Tibial nerve (tissue), 4 donors: ENCODE measurements at regions not wholly inside any gene's neighbourhood (a gene's known extent, or its start where the extent isn't known, plus 50 kb on each side); places are given as distances from the start of the nearest gene placed in this dataset.

Experiments
- DNase-seq, 2 donors: peaks; one replicate each; pipeline ENCODE4 v3.0.0-alpha.2; 2019; ENCODE audit warnings: low spot score in 2 of 2
- H3K27ac ChIP-seq, 4 donors: fragments of 200-600 bp; sonication (generic) in 3 of 4; one replicate each; pipeline ENCODE4 v1.5.1; 2017 to 2019; ENCODE audit warnings: mild to moderate bottlenecking in 1 of 4
- H3K27me3 ChIP-seq, 2 donors: fragments of 200-600 bp; sonication (generic) in 1 of 2; one replicate each; pipeline versions ENCODE4 v1.5.1 to v1.6.0; 2017 to 2019
- H3K36me3 ChIP-seq, 3 donors: fragments of 200-600 bp; sonication (generic); one replicate each; pipeline ENCODE4 v1.5.1; 2018 to 2019
- H3K4me1 ChIP-seq, 4 donors: fragments of 200-600 bp; sonication (generic) in 3 of 4; one replicate each; pipeline ENCODE4 v1.5.1; 2017 to 2019
- H3K4me3 ChIP-seq, 4 donors: fragments of 200-600 bp; sonication (generic) in 3 of 4; one replicate each; pipeline ENCODE4 v1.5.1; 2017 to 2019; ENCODE audit warnings: mild to moderate bottlenecking in 1 of 4, moderate library complexity in 1 of 4
- H3K9me3 ChIP-seq, 4 donors: fragments of 200-600 bp; sonication (generic) in 3 of 4; one replicate each; pipeline ENCODE4 v1.5.1; 2017 to 2019
- CTCF ChIP-seq, 5 experiments: fragments of 200-600 bp in 3 of 5; fragments of 450-650 bp in 2 of 5; sonication (generic) in 3 of 5; IDR thresholded peaks; one replicate each; pipeline ENCODE4 v1.5.1; 2016 to 2019; ENCODE audit warnings: antibody characterized with exemption in 5 of 5, mild to moderate bottlenecking in 3 of 5, moderate library complexity in 2 of 5
- EP300 ChIP-seq, 2 donors: sonication (generic); formaldehyde crosslinking; IDR thresholded peaks; one replicate each; pipeline ENCODE4 v1.6.1; 2017; ENCODE audit warnings: antibody characterized with exemption in 2 of 2, mild to moderate bottlenecking in 1 of 2
- POLR2A ChIP-seq, 2 donors: fragments of 450-650 bp; IDR thresholded peaks; one replicate each; pipeline ENCODE4 v1.6.1; 2017; ENCODE audit warnings: antibody characterized with exemption in 2 of 2, mild to moderate bottlenecking in 2 of 2, moderate library complexity in 2 of 2
- WGBS, 2 donors: methylation state at CpG; one replicate each; pipeline ENCODE4 v1.1.5; 2018; 5-methylcytosine and 5-hydroxymethylcytosine counted together

- no peaks in the 10 kb centered on the region for H3K9me3 ChIP-seq
- WGBS, 2 donors: 81 to 85% methylated on average over 8 of the region's 8 CpGs
- DNase-seq: no peak
Measured at GRCh38 chr6:156502969-156503504, 274.1 kb upstream of the ARID1B start.

DNA sequence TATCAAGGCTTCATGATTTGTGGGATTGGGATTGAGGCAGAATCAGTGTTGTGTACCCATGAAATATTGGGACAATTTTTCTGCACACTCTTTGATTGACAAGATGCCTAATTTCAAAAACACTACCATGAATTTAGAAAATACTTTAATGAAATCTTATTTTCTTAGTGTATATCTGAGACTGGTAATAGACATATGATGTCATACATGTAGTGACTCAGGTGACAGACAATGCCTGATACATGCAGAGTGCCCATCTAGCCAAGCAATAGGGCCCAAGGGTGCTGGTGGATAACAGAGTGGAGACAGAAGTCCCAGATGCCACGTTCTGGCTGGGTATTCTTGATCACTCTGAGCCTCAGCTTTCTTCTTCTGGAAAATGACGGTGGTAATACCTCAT lies 279.6 kb upstream of the ARID1B start:
- Histone ChIP-seq H3K4me1 (no peaks in the 10 kb centered on the region), H3K9me3 (no peaks in the 10 kb centered on the region), H3K27me3 (no peaks in the 10 kb centered on the region), H3K27ac (no peak overlapping the region), H3K4me3 (no peak overlapping the region), H3K36me3 (no peaks in the 10 kb centered on the region)
- 75 to 87% methylated on average over 2 of the region's 2 CpGs for WGBS, 2 donors
- DNase-seq: no peak
- TF ChIP-seq CTCF (IDR thresholded peaks at IDR 0.05) (no peak), POLR2A (IDR thresholded peaks at IDR 0.05) (no peak), EP300 (IDR thresholded peaks at IDR 0.05) (no peak)

More at GRCh38 chr6:156502969-156503504, 274.1 kb upstream of the ARID1B start:
- no peaks in the 10 kb centered on the region for H3K4me1 ChIP-seq
- H3K27me3 ChIP-seq: no peaks in the 10 kb centered on the region
- H3K27ac ChIP-seq: no peak overlapping the region
- H3K4me3 ChIP-seq: no peak overlapping the region
- no peaks in the 10 kb centered on the region for H3K36me3 ChIP-seq
- TF ChIP-seq CTCF (IDR thresholded peaks at IDR 0.05): no peak
- no peak for TF ChIP-seq POLR2A (IDR thresholded peaks at IDR 0.05)
- no peak for TF ChIP-seq EP300 (IDR thresholded peaks at IDR 0.05)

GRCh38 chr6:156487877-156488276 lies 289.3 kb upstream of the ARID1B start:
- H3K4me1 ChIP-seq: no peaks in the 10 kb centered on the region
- WGBS, 2 donors: 45 to 71% methylated on average over 2 of the region's 2 CpGs
- no peak for TF ChIP-seq EP300 (IDR thresholded peaks at IDR 0.05)
- no peak for TF ChIP-seq POLR2A (IDR thresholded peaks at IDR 0.05)
- TF ChIP-seq CTCF (IDR thresholded peaks at IDR 0.05): no peak
- peaks cover 0 to 11% (median 0%) of the 10 kb centered on the region in 4 donors for H3K9me3 ChIP-seq
- no peak for DNase-seq
- H3K4me3 ChIP-seq: no peak overlapping the region
- H3K27ac ChIP-seq: no peak overlapping the region
- no peaks in the 10 kb centered on the region for H3K36me3 ChIP-seq
- no peaks in the 10 kb centered on the region for H3K27me3 ChIP-seq

GRCh38 chr6:156485150-156485549 lies 292.0 kb upstream of the ARID1B start:
- no peak overlapping the region for H3K27ac ChIP-seq
- H3K4me3 ChIP-seq: no peak overlapping the region
- no peaks in the 10 kb centered on the region for H3K27me3 ChIP-seq
- TF ChIP-seq EP300 (IDR thresholded peaks at IDR 0.05): no peak
- no peak for TF ChIP-seq POLR2A (IDR thresholded peaks at IDR 0.05)
- no peak for TF ChIP-seq CTCF (IDR thresholded peaks at IDR 0.05)
- H3K36me3 ChIP-seq: no peaks in the 10 kb centered on the region
- peaks cover 0 to 11% (median 0%) of the 10 kb centered on the region in 4 donors for H3K9me3 ChIP-seq
- H3K4me1 ChIP-seq: no peaks in the 10 kb centered on the region
- DNase-seq: no peak

DNA sequence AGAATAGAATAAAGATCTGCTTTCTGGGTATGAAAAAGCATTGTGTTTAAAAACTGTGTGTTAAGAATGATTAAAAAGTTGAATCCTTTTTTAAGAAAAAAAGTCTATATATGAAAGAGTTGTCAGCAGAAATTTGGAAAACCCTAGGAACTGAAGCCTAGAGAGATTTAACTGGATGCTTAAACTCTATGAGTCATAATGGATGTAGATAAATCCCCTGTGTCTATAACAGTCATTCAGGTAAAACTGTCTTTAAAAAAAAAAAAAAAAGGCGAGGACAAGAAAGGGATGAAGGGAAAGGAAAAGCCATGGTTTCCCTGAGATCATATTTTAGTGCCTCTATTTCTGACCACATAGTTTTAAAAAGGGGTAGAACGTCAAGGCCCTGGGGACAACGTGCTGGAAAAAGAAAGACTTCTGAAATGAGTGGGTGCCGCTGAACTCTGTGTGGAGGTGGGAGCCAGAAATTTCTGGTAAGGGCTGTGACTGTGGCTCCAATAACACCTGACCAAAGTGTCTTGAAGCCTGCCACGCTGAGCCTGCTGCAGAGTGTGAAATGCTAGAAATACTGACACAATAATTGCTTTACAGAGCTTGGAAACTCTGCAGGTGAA lies 302.6 kb upstream of the ARID1B start:
- no peak for DNase-seq
- 70 to 75% methylated on average over 5 of the region's 5 CpGs for WGBS, 2 donors

More for the DNA sequence above, 302.6 kb upstream of the ARID1B start:
- TF ChIP-seq CTCF (IDR thresholded peaks at IDR 0.05): no peak
- no peak for TF ChIP-seq EP300 (IDR thresholded peaks at IDR 0.05)
- Histone ChIP-seq H3K4me3 (no peak overlapping the region), H3K9me3 (no peaks in the 10 kb centered on the region), H3K36me3 (no peaks in the 10 kb centered on the region), H3K27ac (no peak overlapping the region), H3K27me3 (no peaks in the 10 kb centered on the region), H3K4me1 (no peaks in the 10 kb centered on the region)
